ENCODE measurements at regions not wholly inside any gene's neighbourhood (a gene's known extent, or its start where the extent isn't known, plus 50 kb on each side); places are given as distances from the start of the nearest gene placed in this dataset.

DNA sequence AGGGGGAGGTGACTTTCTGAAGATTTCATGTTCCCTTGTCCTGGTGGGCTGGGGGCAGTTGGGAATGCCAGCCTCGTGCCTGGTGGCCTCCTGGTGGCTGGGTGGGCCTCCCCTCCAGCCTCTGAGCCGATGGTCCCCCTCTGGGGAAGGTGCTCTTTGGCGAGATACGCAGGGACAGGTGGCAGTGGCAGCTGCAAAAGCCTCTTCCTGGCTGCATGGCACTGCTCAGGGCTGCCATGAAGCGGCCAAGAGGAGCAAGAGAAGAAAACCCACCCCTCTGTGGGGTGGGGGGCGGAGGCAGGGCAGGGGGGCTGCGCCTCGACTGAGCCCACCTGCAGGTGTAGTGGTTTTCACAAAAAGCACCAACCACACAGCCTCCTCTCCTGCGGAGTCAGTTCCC is 61.8 kb upstream of the PHF21B start:
- ATAC-seq: no peak
- TF ChIP-seq, protein P1, sequence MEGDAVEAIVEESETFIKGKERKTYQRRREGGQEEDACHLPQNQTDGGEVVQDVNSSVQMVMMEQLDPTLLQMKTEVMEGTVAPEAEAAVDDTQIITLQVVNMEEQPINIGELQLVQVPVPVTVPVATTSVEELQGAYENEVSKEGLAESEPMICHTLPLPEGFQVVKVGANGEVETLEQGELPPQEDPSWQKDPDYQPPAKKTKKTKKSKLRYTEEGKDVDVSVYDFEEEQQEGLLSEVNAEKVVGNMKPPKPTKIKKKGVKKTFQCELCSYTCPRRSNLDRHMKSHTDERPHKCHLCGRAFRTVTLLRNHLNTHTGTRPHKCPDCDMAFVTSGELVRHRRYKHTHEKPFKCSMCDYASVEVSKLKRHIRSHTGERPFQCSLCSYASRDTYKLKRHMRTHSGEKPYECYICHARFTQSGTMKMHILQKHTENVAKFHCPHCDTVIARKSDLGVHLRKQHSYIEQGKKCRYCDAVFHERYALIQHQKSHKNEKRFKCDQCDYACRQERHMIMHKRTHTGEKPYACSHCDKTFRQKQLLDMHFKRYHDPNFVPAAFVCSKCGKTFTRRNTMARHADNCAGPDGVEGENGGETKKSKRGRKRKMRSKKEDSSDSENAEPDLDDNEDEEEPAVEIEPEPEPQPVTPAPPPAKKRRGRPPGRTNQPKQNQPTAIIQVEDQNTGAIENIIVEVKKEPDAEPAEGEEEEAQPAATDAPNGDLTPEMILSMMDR (IDR thresholded peaks at IDR 0.05): no peak
- intact Hi-C loops (cut with DNase I, micrococcal nuclease): no loop called here
- no peak overlapping the region for H3K4me3 ChIP-seq
- H3K36me3 ChIP-seq (ENCODE audit: low read depth): no peaks in the 10 kb centered on the region
- no peaks in the 10 kb centered on the region for H3K4me1 ChIP-seq (ENCODE audit: low read depth)
- H3K9me3 ChIP-seq: no peaks in the 10 kb centered on the region
- DNase-seq: no peak

- H3K4me1 ChIP-seq (ENCODE audit: low read depth): no peaks in the 10 kb centered on the region
- no peaks in the 10 kb centered on the region for H3K36me3 ChIP-seq (ENCODE audit: low read depth)
- DNase-seq: no peak
- TF ChIP-seq, protein P1 (IDR thresholded peaks at IDR 0.05): no peak
- intact Hi-C loops (cut with DNase I, micrococcal nuclease): no loop called here
- no peaks in the 10 kb centered on the region for H3K9me3 ChIP-seq
- no peak for ATAC-seq
- H3K4me3 ChIP-seq: no peak overlapping the region
Observed at GRCh38 chr22:45072322-45072903, 62.6 kb upstream of the PHF21B start.

DNA sequence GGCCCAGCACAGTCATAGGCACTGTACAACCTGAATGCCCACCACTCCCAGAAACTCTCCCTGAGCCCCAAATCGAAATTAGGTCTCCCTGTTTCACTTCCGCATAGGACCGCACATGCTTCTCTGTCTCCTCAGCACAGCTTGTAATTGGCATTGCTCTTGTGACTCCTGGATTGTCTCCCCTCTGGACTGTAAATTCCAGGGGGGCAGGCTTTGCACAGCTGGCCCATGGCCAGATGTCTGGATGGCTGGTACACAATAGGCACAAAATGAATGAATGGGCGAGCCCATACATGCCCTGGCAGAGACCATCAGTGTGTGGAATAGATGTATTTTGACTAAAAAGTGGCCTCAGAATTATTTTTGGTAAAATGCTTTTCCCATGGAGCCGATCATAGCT is 63.3 kb upstream of the PHF21B start:
- H3K36me3 ChIP-seq (ENCODE audit: low read depth): no peaks in the 10 kb centered on the region
- no peak overlapping the region for H3K4me3 ChIP-seq
- H3K4me1 ChIP-seq (ENCODE audit: low read depth): no peaks in the 10 kb centered on the region
- DNase-seq (no peak), ATAC-seq (no peak)
- TF ChIP-seq, protein P1 (IDR thresholded peaks at IDR 0.05): no peak
- intact Hi-C loops (cut with DNase I, micrococcal nuclease): no loop called here
- H3K9me3 ChIP-seq: no peaks in the 10 kb centered on the region

DNA sequence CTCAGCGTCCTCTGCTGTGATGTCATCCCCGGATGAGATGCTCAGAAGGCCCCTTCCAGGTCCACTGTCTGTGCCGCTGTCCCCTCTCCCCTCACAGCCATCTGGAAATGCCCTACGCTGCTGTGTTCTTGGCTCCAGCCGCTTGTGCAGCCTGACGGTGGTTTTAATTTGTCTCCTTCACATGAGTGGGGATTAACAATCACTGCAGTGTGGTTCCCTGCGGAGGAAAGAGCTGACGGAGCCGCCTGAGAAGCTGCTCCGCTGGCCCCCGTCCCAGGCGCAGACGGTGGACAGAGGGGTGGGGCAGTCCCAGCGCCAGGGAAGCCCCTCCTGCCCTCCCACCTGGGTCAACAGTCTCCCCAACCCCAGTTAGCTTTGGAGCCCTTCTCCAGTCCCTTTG is 67.5 kb upstream of the PHF21B start:
- intact Hi-C loops (cut with DNase I, micrococcal nuclease): no loop called here
- ATAC-seq: no peak
- no peaks in the 10 kb centered on the region for H3K36me3 ChIP-seq (ENCODE audit: low read depth)
- H3K4me1 ChIP-seq (ENCODE audit: low read depth): no peaks in the 10 kb centered on the region
- no peaks in the 10 kb centered on the region for H3K9me3 ChIP-seq
- no peak overlapping the region for H3K4me3 ChIP-seq
- DNase-seq: no peak
- TF ChIP-seq, protein P1 (IDR thresholded peaks at IDR 0.05): no peak

DNA sequence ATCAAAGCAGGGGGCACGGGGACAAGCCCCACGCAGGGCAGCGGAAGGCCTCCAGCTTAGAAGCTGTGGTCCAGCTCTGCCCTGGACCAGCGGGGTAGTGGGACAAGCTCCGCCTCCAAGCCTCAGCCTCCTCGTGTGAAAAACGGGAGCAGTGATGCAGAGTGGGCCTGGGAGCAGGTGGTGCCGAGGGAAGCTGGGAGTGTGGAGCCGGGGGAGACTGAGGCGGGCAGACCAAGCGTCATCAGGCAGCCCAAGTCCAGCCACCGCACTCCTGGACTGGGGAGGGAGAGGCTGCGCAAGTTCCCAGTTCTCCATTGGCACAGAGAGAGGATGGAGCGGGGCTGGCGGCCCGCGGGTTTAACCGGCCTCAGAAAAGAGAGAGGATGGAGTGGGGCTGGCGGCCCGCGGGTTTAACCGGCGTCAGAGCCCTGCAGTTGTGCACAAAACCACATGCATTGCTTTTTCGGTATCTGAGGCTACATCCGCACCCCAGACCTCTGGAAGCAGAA is 68.1 kb upstream of the PHF21B start:
- Histone ChIP-seq H3K9me3 (no peaks in the 10 kb centered on the region), H3K4me3 (no peak overlapping the region), H3K4me1 (ENCODE audit: low read depth) (no peaks in the 10 kb centered on the region), H3K36me3 (ENCODE audit: low read depth) (no peaks in the 10 kb centered on the region)
- intact Hi-C loops (cut with DNase I, micrococcal nuclease): no loop called here
- DNase-seq (no peak), ATAC-seq (no peak)
- TF ChIP-seq, protein P1 (IDR thresholded peaks at IDR 0.05): no peak

DNA sequence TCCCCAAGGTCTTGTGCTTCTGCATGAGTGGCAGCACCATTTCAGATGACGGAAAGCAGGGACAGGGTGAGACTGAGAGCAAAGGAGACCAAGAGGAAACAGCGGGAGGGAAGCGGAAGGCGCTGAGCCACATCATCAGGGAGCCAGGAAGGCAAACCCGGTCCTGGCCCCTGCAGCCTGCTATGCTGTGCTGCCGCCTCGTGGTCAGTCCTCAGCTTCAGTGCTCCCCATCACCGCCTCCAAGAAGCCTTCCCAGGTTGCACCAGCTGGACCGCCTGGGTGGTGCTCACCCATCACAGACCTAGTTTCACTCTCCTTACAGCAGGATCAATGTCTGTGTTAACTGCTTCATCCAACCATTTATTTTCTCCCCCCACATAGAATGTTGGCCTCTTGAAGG is 73.0 kb upstream of the PHF21B start:
- H3K4me1 ChIP-seq (ENCODE audit: low read depth): no peaks in the 10 kb centered on the region
- no peaks in the 10 kb centered on the region for H3K36me3 ChIP-seq (ENCODE audit: low read depth)
- TF ChIP-seq, protein P1 (IDR thresholded peaks at IDR 0.05): no peak
- DNase-seq (no peak), ATAC-seq (no peak)
- no peak overlapping the region for H3K4me3 ChIP-seq
- intact Hi-C loops (cut with DNase I, micrococcal nuclease): no loop called here
- no peaks in the 10 kb centered on the region for H3K9me3 ChIP-seq

All from mucosa of descending colon (tissue), 3 donors.